CD4-positive, alpha-beta T cell treated with Interleukin-12 subunit alpha and Interleukin-12 subunit beta, for 1 hour (primary cell): ENCODE measurements at regions not wholly inside any gene's neighbourhood (a gene's known extent, or its start where the extent isn't known, plus 50 kb on each side); places are given as distances from the start of the nearest gene placed in this dataset.

Experiments
- DNase-seq: peaks from one replicate; pipeline ENCODE4 v3.0.0-alpha.2; 2020

- no peak for DNase-seq
Observed at GRCh38 chr10:128693493-128694131, 567.4 kb upstream of the MKI67 start.

DNA sequence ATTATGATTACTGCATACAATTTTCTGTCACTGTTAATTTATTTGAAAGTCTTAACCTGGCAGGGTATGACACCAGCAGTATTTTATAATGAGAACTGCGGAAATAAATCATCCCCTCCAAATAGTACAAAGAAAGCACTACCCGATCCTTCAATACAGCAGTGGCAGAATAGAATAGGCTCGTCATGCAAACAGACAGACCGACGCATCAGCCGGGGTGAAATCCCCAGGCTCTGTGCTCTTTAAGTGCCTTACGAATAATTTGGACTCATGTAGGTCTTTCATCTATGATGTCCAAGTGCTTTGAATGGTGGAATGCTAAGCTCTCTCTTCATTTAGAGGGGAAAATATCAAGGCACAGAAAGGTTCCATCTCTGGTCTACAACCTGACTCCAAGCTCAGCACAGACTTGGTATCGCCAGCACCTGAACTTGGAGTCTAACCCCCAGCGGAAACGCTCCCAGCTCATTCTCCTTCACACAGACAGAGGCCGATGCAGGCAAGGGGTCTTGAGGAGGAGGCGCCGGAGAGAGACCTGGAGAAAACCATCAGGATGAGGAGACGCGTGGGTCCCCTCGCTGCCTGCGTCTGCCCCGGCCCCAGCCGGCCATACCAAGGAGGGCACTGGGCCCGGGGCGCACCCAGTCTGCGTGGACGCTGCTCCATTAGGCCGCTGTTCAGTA is 568.1 kb upstream of the MKI67 start:
- no peak for DNase-seq

DNA sequence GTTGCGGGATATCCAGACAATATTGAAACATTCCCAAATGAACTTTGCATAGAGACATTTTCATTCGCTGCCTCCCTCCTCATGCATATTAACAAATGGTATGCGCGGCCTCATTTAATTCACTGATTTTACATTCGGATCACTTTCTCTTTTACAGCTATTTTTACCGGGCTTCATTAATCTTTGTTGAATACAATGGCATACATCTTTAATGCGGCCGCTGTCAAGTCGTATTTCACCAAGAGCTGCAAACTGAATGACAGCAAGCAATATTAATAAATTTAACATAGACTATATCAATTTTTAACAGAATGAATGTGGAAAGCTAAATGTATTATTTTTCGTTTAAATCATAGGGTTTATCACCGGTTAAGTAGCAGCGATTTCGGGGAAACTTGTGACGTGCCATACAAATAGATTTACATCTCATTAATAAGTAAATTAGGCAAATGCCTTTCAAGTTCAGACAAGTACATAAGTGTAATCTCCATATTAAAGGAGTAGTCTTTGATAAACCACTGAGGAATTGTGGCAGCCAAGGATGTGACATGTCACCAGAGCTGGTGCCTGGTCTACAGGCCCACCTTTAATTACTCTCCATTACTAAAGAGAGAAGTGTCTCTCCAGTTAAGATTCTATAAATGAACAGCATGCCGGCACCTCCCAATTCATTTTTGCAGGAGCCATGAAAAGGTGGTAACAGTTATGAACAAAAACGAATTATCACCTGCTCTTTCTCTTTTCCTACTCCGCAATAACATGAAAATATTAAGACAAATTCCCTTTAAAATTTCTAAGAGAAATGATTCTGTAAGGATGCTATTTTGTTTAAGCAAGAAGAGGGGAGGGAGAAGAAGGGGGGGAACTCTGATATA is 568.9 kb upstream of the MKI67 start:
- no peak for DNase-seq

GRCh38 chr10:128695931-128696330 is 569.7 kb upstream of the MKI67 start:
- DNase-seq: no peak

DNA sequence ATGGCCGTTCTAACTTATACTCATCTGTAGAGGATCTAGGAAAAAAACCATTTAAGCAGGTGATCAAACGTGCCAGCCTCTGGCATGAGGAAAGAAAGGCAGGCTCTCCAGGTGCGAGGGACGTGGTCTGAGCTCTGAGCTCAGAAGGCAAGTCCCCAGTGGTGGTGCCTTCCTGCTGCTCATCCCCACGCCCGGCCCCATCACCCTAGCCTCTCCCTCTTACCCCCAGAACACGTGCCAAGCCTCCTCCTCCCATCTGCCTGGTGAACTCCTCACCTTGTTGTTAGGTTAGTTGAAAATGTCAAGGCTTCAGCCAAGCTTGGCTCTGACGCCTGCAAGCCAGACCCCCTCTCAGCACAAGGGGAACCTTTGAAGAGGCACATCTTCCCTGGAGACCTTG is 571.2 kb upstream of the MKI67 start:
- DNase-seq: no peak

- DNase-seq: no peak
Observed at GRCh38 chr10:128701381-128701780, 575.2 kb upstream of the MKI67 start.

DNA sequence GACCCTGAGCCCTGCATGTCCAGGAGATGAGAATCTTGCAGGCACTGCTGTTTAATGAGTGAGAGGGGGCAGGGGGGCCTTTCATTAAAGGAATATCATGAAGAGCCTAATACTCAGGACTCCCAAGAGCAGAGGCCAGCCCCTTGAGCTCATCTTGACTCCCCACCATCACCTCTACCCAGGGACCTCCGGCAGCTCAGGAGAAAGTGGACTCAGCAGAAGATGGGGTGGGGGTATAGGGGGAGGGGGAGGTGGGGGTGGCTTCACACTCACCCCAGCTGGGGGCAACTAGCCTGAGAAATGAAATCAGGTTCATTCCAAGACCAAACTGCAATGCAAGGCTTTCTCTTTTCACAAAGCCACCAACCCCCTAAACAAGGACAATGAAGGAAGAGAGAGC is 575.6 kb upstream of the MKI67 start:
- no peak for DNase-seq

DNA sequence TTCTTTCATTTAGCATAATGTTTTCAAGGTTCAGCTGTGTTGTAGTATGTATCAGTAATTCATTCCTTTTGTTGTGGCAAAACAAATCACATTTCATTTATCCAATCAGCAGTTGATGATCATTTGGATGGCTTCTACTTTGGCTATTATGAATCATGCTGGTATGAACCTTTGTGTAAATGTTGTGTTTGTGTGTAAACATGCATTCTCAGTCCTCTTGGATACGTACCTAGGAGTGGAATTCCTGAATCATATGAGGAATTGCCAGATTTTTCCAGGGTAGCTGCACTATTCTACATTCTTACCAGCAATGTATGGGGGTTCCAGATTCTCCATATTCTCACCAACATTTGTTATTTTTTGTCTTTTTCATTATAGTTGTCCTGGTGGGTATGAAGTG is 578.5 kb upstream of the MKI67 start:
- no peak for DNase-seq

- DNase-seq: no peak
Observed at GRCh38 chr10:128708182-128708581, 582.0 kb upstream of the MKI67 start.

DNA sequence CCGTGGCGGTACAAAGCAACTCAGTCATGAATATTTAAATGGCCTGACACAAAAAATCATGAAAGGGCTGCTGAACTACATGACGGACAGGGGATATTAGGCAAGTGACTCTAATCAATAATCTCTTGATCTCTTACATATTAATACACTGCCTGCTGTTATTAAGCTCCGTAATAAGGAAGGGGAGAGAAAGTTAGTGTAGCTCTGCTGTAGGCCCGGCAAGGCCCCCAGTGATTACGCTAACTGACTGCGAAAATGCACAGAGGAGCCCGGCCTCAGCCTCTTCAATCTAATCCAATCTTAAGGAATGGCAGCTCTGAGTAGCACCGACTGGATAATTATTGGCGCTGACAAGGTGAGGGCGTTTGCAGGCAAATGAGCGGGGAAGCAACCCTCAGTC is 583.5 kb upstream of the MKI67 start:
- DNase-seq: no peak

DNA sequence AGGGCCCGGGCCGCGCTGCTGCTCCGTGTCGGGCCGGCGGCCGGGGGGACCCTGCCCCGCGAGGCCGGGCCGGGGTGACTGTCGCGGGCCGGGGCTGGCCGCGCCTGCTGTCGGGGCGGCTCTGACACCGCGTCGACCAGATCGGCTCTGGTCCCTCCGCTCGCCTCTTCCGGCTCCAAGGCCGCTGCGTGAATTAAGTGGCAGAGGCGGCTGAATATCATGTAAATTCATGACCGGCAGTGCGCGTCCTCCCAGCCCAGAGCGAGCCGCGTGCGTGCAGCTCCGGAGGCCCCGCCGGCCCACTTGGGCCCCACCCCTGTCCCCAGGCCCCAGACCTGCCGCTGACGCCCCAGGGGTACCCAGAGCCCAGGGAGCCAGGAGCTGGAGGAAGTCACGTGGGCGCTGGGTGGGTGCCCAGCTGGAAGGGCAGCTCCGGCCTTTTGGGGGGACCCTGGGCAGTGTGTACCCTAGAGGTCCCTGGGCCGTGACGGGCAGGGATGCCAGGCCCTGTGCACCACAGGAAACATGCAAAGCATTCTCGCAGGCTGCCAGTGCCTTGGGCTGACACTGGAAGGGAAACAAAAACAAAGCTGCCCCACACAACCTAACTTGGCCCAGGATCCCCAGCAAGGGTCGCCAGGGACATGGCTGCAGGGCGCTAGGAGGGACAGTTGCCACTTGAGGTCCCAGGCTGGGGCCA is 584.0 kb upstream of the MKI67 start:
- DNase-seq: no peak

DNA sequence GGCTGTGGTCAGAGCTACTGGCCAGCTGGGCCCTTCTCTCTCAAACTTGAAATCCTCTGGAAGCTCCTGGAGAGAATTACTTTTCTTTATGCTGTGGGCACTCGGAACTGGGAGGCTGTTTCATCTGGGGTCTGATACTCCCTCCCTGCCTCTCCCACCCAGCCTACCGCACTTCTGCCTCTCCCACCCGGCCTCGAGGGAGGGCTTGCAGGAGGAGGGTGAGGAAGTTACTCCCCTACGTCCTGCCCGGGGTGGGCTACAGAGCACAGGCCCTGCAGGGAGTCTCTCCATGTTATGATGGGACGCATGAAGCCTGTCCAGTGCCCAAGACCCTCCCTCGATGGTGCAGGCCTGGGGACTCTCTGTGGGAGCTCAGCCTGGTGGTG is 584.6 kb upstream of the MKI67 start:
- DNase-seq: no peak

GRCh38 chr10:128711806-128712205 is 585.6 kb upstream of the MKI67 start:
- no peak for DNase-seq

- DNase-seq: no peak
Observed at GRCh38 chr10:128712661-128713400, 586.6 kb upstream of the MKI67 start.

GRCh38 chr10:128713471-128713870 is 587.2 kb upstream of the MKI67 start:
- no peak for DNase-seq

DNA sequence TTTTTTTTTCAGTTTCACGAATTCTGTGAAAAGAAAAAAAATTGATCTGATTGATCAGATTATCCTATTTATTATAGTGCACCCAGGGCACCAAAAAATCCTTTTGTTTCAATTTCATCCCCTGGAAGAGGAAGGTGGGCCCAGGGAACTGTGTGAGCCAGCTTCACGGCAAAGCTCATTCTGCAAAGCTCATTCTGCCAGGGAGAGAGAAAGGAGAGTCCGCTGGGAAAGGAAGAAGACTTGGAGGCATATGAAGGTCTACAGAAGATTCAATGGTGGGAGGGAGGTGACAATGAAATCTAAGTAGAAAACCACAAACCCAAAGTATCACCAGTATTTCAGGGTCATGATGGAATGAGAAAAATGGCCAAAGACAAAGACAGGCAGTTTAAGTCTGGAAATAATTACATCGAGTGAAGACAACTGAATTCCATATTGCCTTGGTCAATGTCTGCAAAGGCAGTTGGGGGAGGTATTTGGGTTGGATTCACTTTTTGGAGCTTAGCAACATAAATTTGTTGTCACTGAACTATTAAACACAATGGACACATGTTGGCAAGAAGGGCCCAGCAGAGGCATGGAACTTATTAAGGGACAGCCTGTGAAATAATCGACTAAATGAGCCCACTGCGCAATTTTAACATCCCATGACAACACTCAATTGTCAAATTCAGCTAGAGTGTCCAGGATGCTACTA is 587.8 kb upstream of the MKI67 start:
- DNase-seq: no peak

GRCh38 chr10:128714644-128715415 is 588.6 kb upstream of the MKI67 start:
- DNase-seq: no peak

DNA sequence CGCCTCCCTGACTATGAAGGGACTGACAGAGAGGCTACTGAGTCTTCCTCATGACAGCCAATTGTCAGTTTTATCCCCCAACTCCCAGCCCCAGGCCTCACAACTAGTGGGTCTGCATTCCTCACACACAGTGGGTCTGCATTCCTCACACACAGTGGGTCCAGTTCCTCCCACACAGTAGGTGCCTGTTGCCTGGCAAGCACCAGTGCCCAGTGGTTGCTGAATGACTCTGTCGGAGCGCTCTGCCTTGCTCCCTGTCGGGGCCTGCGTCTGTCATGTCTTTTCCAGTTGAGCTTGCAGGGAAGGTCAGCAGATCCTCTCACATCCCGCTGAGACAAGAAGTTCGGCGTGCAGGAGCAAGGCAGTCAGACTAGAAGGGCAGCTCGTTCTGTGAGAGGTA is 590.0 kb upstream of the MKI67 start:
- DNase-seq: no peak

GRCh38 chr10:128721963-128722445 is 595.8 kb upstream of the MKI67 start:
- no peak for DNase-seq

GRCh38 chr10:128722947-128723346 is 596.7 kb upstream of the MKI67 start:
- no peak for DNase-seq

- no peak for DNase-seq
Observed at GRCh38 chr10:128723631-128724205, 597.5 kb upstream of the MKI67 start.
